Astrocyte (in vitro differentiated cells and primary cell): ENCODE measurements at regions not wholly inside any gene's neighbourhood (a gene's known extent, or its start where the extent isn't known, plus 50 kb on each side); places are given as distances from the start of the nearest gene placed in this dataset.

Experiments used
- DNase-seq: peaks from one replicate; pipeline ENCODE4 v3.0.0-alpha.2; 2010; ENCODE audit warnings: low read depth
- FAIRE-seq: peaks from 2 replicates; lab custom pipeline; 2011; peaks lifted over from hg19 to GRCh38; lab: Jason Lieb, UNC
- H2AFZ ChIP-seq: 2 replicates; pipeline ENCODE4 v1.6.0; 2012; ENCODE audit warnings: low read depth, low read length, inconsistent platforms
- H3K27ac ChIP-seq: 2 replicates; pipeline ENCODE4 v1.5.1; 2011; ENCODE audit warnings: low read depth, low read length, inconsistent platforms
- H3K27me3 ChIP-seq: 2 replicates; pipeline ENCODE4 v1.6.0; 2011; ENCODE audit warnings: low read length, inconsistent platforms; ENCODE audit not compliant: insufficient read depth
- H3K36me3 ChIP-seq: 2 replicates; pipeline ENCODE4 v1.5.1; 2011; ENCODE audit warnings: low read length, inconsistent platforms; ENCODE audit not compliant: insufficient read depth
- H3K4me1 ChIP-seq: 2 replicates; pipeline ENCODE4 v1.5.1; 2011; ENCODE audit warnings: low read length, inconsistent platforms; ENCODE audit not compliant: insufficient read depth
- H3K4me2 ChIP-seq: 2 replicates; pipeline ENCODE4 v1.6.0; 2012; ENCODE audit warnings: low read length, inconsistent platforms
- H3K4me3 ChIP-seq: 2 replicates; pipeline ENCODE4 v1.5.1; 2011; ENCODE audit warnings: low read depth, mild to moderate bottlenecking, low read length, inconsistent platforms; ENCODE audit not compliant: insufficient read depth
- H3K79me2 ChIP-seq: 2 replicates; pipeline ENCODE4 v1.6.0; 2012; ENCODE audit warnings: mild to moderate bottlenecking, low read length, inconsistent platforms; ENCODE audit not compliant: insufficient read depth
- H3K9ac ChIP-seq: 2 replicates; pipeline ENCODE4 v1.6.0; 2012; ENCODE audit warnings: mild to moderate bottlenecking, low read length, inconsistent platforms
- H3K9me3 ChIP-seq: 2 replicates; pipeline ENCODE4 v1.5.1; 2012; ENCODE audit warnings: low read depth, mild to moderate bottlenecking, low read length, inconsistent platforms; ENCODE audit not compliant: insufficient read depth
- H4K20me1 ChIP-seq: 2 replicates; pipeline ENCODE4 v1.6.0; 2012; ENCODE audit warnings: low read length, inconsistent platforms; ENCODE audit not compliant: insufficient read depth
- H3K27ac Mint-ChIP-seq: one replicate; pipeline ENCODE4 v1.8.0; 2021; ENCODE audit warnings: mild to moderate bottlenecking, mixed read lengths; ENCODE audit not compliant: unreplicated experiment
- H3K27me3 Mint-ChIP-seq: one replicate; pipeline ENCODE4 v1.8.0; 2021; ENCODE audit warnings: low read depth, mixed read lengths; ENCODE audit not compliant: unreplicated experiment
- H3K36me3 Mint-ChIP-seq: one replicate; pipeline ENCODE4 v1.8.0; 2021; ENCODE audit warnings: low read depth, mixed read lengths; ENCODE audit not compliant: unreplicated experiment
- H3K4me1 Mint-ChIP-seq: one replicate; pipeline ENCODE4 v1.8.0; 2021; ENCODE audit warnings: low read depth, mixed read lengths; ENCODE audit not compliant: unreplicated experiment
- H3K4me3 Mint-ChIP-seq: one replicate; pipeline ENCODE4 v1.8.0; 2021; ENCODE audit warnings: mild to moderate bottlenecking, moderate library complexity, mixed read lengths; ENCODE audit not compliant: unreplicated experiment
- H3K9me3 Mint-ChIP-seq: one replicate; pipeline ENCODE4 v1.8.0; 2021; ENCODE audit warnings: mild to moderate bottlenecking, mixed read lengths; ENCODE audit not compliant: unreplicated experiment
- CTCF ChIP-seq: IDR thresholded peaks from 2 replicates; pipeline ENCODE4 v1.5.1; 2011; ENCODE audit warnings: low read depth, mild to moderate bottlenecking, inconsistent platforms, low read length, moderate library complexity; ENCODE audit not compliant: insufficient read depth
- EZH2 ChIP-seq: IDR thresholded peaks from 2 replicates; pipeline ENCODE4 v1.6.1; 2012; ENCODE audit warnings: mild to moderate bottlenecking, low read length, inconsistent platforms; ENCODE audit not compliant: insufficient read depth

GRCh38 chr6:85966828-85967227 is 324.1 kb upstream of the SYNCRIP start:
- no peak overlapping the region for H3K4me3 ChIP-seq
- H3K4me1 ChIP-seq: no peaks in the 10 kb centered on the region
- DNase-seq (no peak), FAIRE-seq (no peak)
- no peaks in the 10 kb centered on the region for H3K27me3 Mint-ChIP-seq
- no peaks in the 10 kb centered on the region for H3K4me1 Mint-ChIP-seq
- no peak overlapping the region for H2AFZ ChIP-seq
- no peak overlapping the region for H3K4me3 Mint-ChIP-seq
- H3K27ac ChIP-seq: no peak overlapping the region
- H3K79me2 ChIP-seq: no peaks in the 10 kb centered on the region
- no peaks in the 10 kb centered on the region for H3K9me3 ChIP-seq
- no peaks in the 10 kb centered on the region for H3K27me3 ChIP-seq
- no peaks in the 10 kb centered on the region for H3K36me3 Mint-ChIP-seq
- no peak for TF ChIP-seq EZH2
- TF ChIP-seq CTCF: no peak
- no peak overlapping the region for H3K4me2 ChIP-seq
- no peaks in the 10 kb centered on the region for H3K9me3 Mint-ChIP-seq
- H4K20me1 ChIP-seq: no peaks in the 10 kb centered on the region
- H3K36me3 ChIP-seq: no peaks in the 10 kb centered on the region
- no peak overlapping the region for H3K27ac Mint-ChIP-seq
- H3K9ac ChIP-seq: no peak overlapping the region

GRCh38 chr6:85961746-85962145 is 319.1 kb upstream of the SYNCRIP start:
- TF ChIP-seq EZH2 (no peak), CTCF (no peak)
- DNase-seq (no peak), FAIRE-seq (no peak)
- no peak overlapping the region for H3K4me2 ChIP-seq
- H3K27me3 ChIP-seq: no peaks in the 10 kb centered on the region
- H3K27ac ChIP-seq: no peak overlapping the region
- no peak overlapping the region for H2AFZ ChIP-seq
- no peaks in the 10 kb centered on the region for H3K4me1 ChIP-seq
- H3K9me3 ChIP-seq: no peaks in the 10 kb centered on the region
- no peaks in the 10 kb centered on the region for H4K20me1 ChIP-seq
- Mint-ChIP-seq H3K27ac (no peak overlapping the region), H3K9me3 (peaks cover 6% of the 10 kb centered on the region), H3K4me1 (no peaks in the 10 kb centered on the region), H3K36me3 (no peaks in the 10 kb centered on the region), H3K4me3 (no peak overlapping the region), H3K27me3 (peaks cover 5% of the 10 kb centered on the region)
- H3K9ac ChIP-seq: no peak overlapping the region
- H3K4me3 ChIP-seq: no peak overlapping the region
- H3K36me3 ChIP-seq: no peaks in the 10 kb centered on the region
- no peaks in the 10 kb centered on the region for H3K79me2 ChIP-seq

GRCh38 chr6:85961125-85961524 is 318.4 kb upstream of the SYNCRIP start:
- no peak for TF ChIP-seq EZH2
- TF ChIP-seq CTCF: no peak
- no peak overlapping the region for H2AFZ ChIP-seq

More at GRCh38 chr6:85961125-85961524, 318.4 kb upstream of the SYNCRIP start:
- Histone ChIP-seq H3K4me1 (no peaks in the 10 kb centered on the region), H3K4me3 (no peak overlapping the region), H3K4me2 (no peak overlapping the region), H3K27ac (no peak overlapping the region), H3K36me3 (no peaks in the 10 kb centered on the region), H3K9ac (no peak overlapping the region), H3K9me3 (no peaks in the 10 kb centered on the region), H3K27me3 (no peaks in the 10 kb centered on the region), H3K79me2 (no peaks in the 10 kb centered on the region), H4K20me1 (no peaks in the 10 kb centered on the region)
- FAIRE-seq (no peak), DNase-seq (no peak)
- peaks cover 5% of the 10 kb centered on the region for H3K27me3 Mint-ChIP-seq
- no peaks in the 10 kb centered on the region for H3K36me3 Mint-ChIP-seq
- no peaks in the 10 kb centered on the region for H3K4me1 Mint-ChIP-seq
- H3K27ac Mint-ChIP-seq: no peak overlapping the region
- H3K9me3 Mint-ChIP-seq: peaks cover 6% of the 10 kb centered on the region
- no peak overlapping the region for H3K4me3 Mint-ChIP-seq
